ENCODE measurements at regions not wholly inside any gene's neighbourhood (a gene's known extent, or its start where the extent isn't known, plus 50 kb on each side); places are given as distances from the start of the nearest gene placed in this dataset.

GRCh38 chr2:116366212-116366611 is 1448.3 kb upstream of the DDX18 start (continued):
- TF ChIP-seq ZNF317 (CRISPR knock-in tag; IDR thresholded peaks at IDR 0.05; ENCODE audit: borderline replicate concordance, low read depth) (no peak), GABPB1 (CRISPR knock-in tag; IDR thresholded peaks at IDR 0.05) (no peak), AFF4 (CRISPR knock-in tag; IDR thresholded peaks at IDR 0.05; ENCODE audit: borderline replicate concordance) (no peak), IRF1 (CRISPR knock-in tag; IDR thresholded peaks at IDR 0.05) (no peak)

GRCh38 chr2:116378786-116379185 is 1435.7 kb upstream of the DDX18 start:
- Mint-ChIP-seq H3K27me3 (ENCODE audit: low read depth) (no peaks in the 10 kb centered on the region), H3K27ac (no peak overlapping the region), H3K4me3 (no peak overlapping the region), H3K9me3 (peaks cover 40% of the 10 kb centered on the region), H3K36me3 (peaks cover 15% of the 10 kb centered on the region; the same call in 1 of the 2 replicates), H3K4me1 (peaks cover under 1% of the 10 kb centered on the region)
- ChIA-PET CTCF (no interaction called here), POLR2A (no interaction called here)
- TF ChIP-seq HMGXB4 (CRISPR knock-in tag; IDR thresholded peaks at IDR 0.05) (no peak), ZNF423 (CRISPR knock-in tag; IDR thresholded peaks at IDR 0.05) (no peak), ARID4B (CRISPR knock-in tag; IDR thresholded peaks at IDR 0.05; ENCODE audit: borderline replicate concordance) (no peak), E2F4 (CRISPR knock-in tag; IDR thresholded peaks at IDR 0.05; ENCODE audit: borderline replicate concordance, low read depth) (no peak)
- ATAC-seq (no peak), DNase-seq (ENCODE audit: low spot score) (no peak)

GRCh38 chr2:116411211-116411610 is 1403.3 kb upstream of the DDX18 start:
- Mint-ChIP-seq H3K27ac (no peak overlapping the region), H3K27me3 (ENCODE audit: low read depth) (peaks cover 3% of the 10 kb centered on the region; the same call in 1 of the 2 replicates), H3K4me3 (no peak overlapping the region), H3K4me1 (no peaks in the 10 kb centered on the region), H3K36me3 (peaks cover 52% of the 10 kb centered on the region), H3K9me3 (peaks cover 72% of the 10 kb centered on the region)
- no peak for ATAC-seq
- TF ChIP-seq ZNF396 (CRISPR knock-in tag; IDR thresholded peaks at IDR 0.05; ENCODE audit: borderline replicate concordance) = no peak
- ChIA-PET POLR2A (no interaction called here), CTCF (no interaction called here)
- no peak for DNase-seq (ENCODE audit: low spot score)
